ENCODE measurements at regions not wholly inside any gene's neighbourhood (a gene's known extent, or its start where the extent isn't known, plus 50 kb on each side); places are given as distances from the start of the nearest gene placed in this dataset.

DNA sequence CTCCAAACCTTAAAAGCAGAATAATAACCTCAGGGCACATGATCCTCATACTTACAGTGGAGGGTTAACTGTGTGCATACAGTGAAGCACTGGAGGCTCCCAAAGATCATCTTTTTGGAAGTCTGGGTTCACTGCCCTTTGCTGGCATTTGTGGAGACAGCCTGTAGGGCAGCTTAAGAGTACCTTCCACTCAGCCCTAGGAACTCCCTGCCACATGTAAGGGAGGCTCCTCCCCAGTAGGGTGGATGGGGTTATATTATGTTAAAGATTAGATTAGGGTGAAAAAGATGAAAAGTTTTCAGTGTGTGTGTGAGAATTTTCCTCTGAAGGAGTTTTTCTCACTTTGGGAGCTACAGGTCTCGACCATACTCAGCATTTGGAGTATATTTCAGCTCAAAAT, 388.4 kb downstream of the RAB28 start:
- Histone ChIP-seq H4K20me1 (replicated peaks; ENCODE audit: insufficient read depth) (no peaks in the 10 kb centered on the region), H3K4me2 (no peak overlapping the region), H3K79me2 (replicated peaks; ENCODE audit: insufficient read depth) (no peaks in the 10 kb centered on the region), H3K36me3 (ENCODE audit: insufficient read depth) (no peaks in the 10 kb centered on the region), H3K27me3 (ENCODE audit: insufficient read depth) (no peaks in the 10 kb centered on the region), H3K4me1 (ENCODE audit: insufficient read depth) (no peaks in the 10 kb centered on the region), H2AFZ (no peak overlapping the region), H3K9me2 (ENCODE audit: insufficient read depth) (no peaks in the 10 kb centered on the region), H3K4me3 (no peak overlapping the region), H3K27ac (ENCODE audit: low read depth) (no peak overlapping the region), H3F3A (replicated peaks; ENCODE audit: low read depth) (no peaks in the 10 kb centered on the region)
- Mint-ChIP-seq H3K4me3 (no peak overlapping the region), H3K4me1 (no peaks in the 10 kb centered on the region), H3K27ac (no peak overlapping the region), H3K27me3 (ENCODE audit: insufficient read depth, low read depth, poor library complexity) (no peaks in the 10 kb centered on the region), H3K36me3 (ENCODE audit: low read depth) (no peaks in the 10 kb centered on the region), H3K9me3 (no peaks in the 10 kb centered on the region)
- TF ChIP-seq EZH2 (IDR thresholded peaks at IDR 0.05; ENCODE audit: low read depth, unreplicated experiment): no peak
- TF ChIP-seq POLR2AphosphoS5 (IDR thresholded peaks at IDR 0.05; ENCODE audit: low read depth): no peak
- no peak; the same call in 2 of the 3 replicates for ATAC-seq
- no peak for DNase-seq (ENCODE audit: low spot score)

DNA sequence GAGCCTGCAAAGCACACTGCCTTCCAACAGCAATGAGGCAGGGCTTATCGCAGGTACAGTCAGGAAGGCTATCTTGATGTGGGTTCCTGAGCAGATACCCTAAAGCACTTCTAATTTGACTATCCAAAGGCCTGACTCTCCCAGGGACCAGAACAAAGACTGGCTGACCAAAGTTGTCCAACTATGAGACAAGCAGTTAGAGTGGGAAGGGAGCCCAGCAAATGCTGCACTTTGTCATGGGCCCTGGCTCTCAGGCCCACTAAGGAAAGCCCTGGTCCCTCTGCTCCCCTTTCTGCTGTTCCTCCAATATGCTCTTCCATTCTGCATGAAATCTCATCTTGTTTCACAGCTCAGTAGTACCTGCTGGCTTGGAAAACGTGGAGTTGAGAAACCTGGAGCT, 391.0 kb downstream of the RAB28 start:
- H3K4me3 Mint-ChIP-seq: no peak overlapping the region
- peaks cover 8% of the 10 kb centered on the region for H3K4me1 Mint-ChIP-seq
- no peak overlapping the region for H3K27ac ChIP-seq (ENCODE audit: low read depth)
- no peak for DNase-seq (ENCODE audit: low spot score)
- H3K4me3 ChIP-seq: no peak overlapping the region
- H4K20me1 ChIP-seq (replicated peaks; ENCODE audit: insufficient read depth): no peaks in the 10 kb centered on the region
- no peaks in the 10 kb centered on the region for H3F3A ChIP-seq (replicated peaks; ENCODE audit: low read depth)
- no peaks in the 10 kb centered on the region for H3K79me2 ChIP-seq (replicated peaks; ENCODE audit: insufficient read depth)
- H3K9me3 Mint-ChIP-seq: no peaks in the 10 kb centered on the region
- peaks cover 3% of the 10 kb centered on the region for H3K4me1 ChIP-seq (ENCODE audit: insufficient read depth)
- no peak overlapping the region for H3K4me2 ChIP-seq
- no peaks in the 10 kb centered on the region for H3K36me3 ChIP-seq (ENCODE audit: insufficient read depth)
- H3K36me3 Mint-ChIP-seq (ENCODE audit: low read depth): no peaks in the 10 kb centered on the region
- no peak overlapping the region for H3K27ac Mint-ChIP-seq
- H3K27me3 Mint-ChIP-seq (ENCODE audit: insufficient read depth, low read depth, poor library complexity): no peaks in the 10 kb centered on the region
- H3K27me3 ChIP-seq (ENCODE audit: insufficient read depth): no peaks in the 10 kb centered on the region
- H3K9me2 ChIP-seq (ENCODE audit: insufficient read depth): no peaks in the 10 kb centered on the region
- no peak overlapping the region for H2AFZ ChIP-seq
- ATAC-seq: no peak
- TF ChIP-seq NANOG (IDR thresholded peaks at IDR 0.05; ENCODE audit: borderline replicate concordance) (no peak), EZH2 (IDR thresholded peaks at IDR 0.05; ENCODE audit: low read depth, unreplicated experiment) (no peak), ZNF114 (CRISPR knock-in tag; IDR thresholded peaks at IDR 0.05) (no peak), ZNF331 (CRISPR knock-in tag; IDR thresholded peaks at IDR 0.05; ENCODE audit: low read depth) (no peak), CREB1 (CRISPR knock-in tag; IDR thresholded peaks at IDR 0.05; ENCODE audit: low read depth) (no peak), JUNB (IDR thresholded peaks at IDR 0.05; ENCODE audit: unreplicated experiment) (no peak), EZH2phosphoT487 (IDR thresholded peaks at IDR 0.05; ENCODE audit: unreplicated experiment) (no peak), STAT1 (IDR thresholded peaks at IDR 0.05; ENCODE audit: unreplicated experiment) (no peak)
- TF ChIP-seq, protein P1, sequence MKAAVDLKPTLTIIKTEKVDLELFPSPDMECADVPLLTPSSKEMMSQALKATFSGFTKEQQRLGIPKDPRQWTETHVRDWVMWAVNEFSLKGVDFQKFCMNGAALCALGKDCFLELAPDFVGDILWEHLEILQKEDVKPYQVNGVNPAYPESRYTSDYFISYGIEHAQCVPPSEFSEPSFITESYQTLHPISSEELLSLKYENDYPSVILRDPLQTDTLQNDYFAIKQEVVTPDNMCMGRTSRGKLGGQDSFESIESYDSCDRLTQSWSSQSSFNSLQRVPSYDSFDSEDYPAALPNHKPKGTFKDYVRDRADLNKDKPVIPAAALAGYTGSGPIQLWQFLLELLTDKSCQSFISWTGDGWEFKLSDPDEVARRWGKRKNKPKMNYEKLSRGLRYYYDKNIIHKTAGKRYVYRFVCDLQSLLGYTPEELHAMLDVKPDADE (IDR thresholded peaks at IDR 0.05): no peak
- TF ChIP-seq, protein P2, sequence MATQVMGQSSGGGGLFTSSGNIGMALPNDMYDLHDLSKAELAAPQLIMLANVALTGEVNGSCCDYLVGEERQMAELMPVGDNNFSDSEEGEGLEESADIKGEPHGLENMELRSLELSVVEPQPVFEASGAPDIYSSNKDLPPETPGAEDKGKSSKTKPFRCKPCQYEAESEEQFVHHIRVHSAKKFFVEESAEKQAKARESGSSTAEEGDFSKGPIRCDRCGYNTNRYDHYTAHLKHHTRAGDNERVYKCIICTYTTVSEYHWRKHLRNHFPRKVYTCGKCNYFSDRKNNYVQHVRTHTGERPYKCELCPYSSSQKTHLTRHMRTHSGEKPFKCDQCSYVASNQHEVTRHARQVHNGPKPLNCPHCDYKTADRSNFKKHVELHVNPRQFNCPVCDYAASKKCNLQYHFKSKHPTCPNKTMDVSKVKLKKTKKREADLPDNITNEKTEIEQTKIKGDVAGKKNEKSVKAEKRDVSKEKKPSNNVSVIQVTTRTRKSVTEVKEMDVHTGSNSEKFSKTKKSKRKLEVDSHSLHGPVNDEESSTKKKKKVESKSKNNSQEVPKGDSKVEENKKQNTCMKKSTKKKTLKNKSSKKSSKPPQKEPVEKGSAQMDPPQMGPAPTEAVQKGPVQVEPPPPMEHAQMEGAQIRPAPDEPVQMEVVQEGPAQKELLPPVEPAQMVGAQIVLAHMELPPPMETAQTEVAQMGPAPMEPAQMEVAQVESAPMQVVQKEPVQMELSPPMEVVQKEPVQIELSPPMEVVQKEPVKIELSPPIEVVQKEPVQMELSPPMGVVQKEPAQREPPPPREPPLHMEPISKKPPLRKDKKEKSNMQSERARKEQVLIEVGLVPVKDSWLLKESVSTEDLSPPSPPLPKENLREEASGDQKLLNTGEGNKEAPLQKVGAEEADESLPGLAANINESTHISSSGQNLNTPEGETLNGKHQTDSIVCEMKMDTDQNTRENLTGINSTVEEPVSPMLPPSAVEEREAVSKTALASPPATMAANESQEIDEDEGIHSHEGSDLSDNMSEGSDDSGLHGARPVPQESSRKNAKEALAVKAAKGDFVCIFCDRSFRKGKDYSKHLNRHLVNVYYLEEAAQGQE (IDR thresholded peaks at IDR 0.05; ENCODE audit: unreplicated experiment): no peak
- TF ChIP-seq, protein P3, sequence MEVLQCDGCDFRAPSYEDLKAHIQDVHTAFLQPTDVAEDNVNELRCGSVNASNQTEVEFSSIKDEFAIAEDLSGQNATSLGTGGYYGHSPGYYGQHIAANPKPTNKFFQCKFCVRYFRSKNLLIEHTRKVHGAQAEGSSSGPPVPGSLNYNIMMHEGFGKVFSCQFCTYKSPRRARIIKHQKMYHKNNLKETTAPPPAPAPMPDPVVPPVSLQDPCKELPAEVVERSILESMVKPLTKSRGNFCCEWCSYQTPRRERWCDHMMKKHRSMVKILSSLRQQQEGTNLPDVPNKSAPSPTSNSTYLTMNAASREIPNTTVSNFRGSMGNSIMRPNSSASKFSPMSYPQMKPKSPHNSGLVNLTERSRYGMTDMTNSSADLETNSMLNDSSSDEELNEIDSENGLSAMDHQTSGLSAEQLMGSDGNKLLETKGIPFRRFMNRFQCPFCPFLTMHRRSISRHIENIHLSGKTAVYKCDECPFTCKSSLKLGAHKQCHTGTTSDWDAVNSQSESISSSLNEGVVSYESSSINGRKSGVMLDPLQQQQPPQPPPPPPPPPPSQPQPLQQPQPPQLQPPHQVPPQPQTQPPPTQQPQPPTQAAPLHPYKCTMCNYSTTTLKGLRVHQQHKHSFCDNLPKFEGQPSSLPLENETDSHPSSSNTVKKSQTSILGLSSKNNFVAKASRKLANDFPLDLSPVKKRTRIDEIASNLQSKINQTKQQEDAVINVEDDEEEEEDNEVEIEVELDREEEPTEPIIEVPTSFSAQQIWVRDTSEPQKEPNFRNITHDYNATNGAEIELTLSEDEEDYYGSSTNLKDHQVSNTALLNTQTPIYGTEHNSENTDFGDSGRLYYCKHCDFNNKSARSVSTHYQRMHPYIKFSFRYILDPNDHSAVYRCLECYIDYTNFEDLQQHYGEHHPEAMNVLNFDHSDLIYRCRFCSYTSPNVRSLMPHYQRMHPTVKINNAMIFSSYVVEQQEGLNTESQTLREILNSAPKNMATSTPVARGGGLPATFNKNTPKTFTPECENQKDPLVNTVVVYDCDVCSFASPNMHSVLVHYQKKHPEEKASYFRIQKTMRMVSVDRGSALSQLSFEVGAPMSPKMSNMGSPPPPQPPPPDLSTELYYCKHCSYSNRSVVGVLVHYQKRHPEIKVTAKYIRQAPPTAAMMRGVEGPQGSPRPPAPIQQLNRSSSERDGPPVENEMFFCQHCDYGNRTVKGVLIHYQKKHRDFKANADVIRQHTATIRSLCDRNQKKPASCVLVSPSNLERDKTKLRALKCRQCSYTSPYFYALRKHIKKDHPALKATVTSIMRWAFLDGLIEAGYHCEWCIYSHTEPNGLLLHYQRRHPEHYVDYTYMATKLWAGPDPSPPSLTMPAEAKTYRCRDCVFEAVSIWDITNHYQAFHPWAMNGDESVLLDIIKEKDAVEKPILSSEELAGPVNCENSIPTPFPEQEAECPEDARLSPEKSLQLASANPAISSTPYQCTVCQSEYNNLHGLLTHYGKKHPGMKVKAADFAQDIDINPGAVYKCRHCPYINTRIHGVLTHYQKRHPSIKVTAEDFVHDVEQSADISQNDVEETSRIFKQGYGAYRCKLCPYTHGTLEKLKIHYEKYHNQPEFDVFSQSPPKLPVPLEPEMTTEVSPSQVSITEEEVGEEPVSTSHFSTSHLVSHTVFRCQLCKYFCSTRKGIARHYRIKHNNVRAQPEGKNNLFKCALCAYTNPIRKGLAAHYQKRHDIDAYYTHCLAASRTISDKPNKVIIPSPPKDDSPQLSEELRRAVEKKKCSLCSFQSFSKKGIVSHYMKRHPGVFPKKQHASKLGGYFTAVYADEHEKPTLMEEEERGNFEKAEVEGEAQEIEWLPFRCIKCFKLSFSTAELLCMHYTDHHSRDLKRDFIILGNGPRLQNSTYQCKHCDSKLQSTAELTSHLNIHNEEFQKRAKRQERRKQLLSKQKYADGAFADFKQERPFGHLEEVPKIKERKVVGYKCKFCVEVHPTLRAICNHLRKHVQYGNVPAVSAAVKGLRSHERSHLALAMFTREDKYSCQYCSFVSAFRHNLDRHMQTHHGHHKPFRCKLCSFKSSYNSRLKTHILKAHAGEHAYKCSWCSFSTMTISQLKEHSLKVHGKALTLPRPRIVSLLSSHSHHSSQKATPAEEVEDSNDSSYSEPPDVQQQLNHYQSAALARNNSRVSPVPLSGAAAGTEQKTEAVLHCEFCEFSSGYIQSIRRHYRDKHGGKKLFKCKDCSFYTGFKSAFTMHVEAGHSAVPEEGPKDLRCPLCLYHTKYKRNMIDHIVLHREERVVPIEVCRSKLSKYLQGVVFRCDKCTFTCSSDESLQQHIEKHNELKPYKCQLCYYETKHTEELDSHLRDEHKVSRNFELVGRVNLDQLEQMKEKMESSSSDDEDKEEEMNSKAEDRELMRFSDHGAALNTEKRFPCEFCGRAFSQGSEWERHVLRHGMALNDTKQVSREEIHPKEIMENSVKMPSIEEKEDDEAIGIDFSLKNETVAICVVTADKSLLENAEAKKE (CRISPR knock-in tag; IDR thresholded peaks at IDR 0.05): no peak
